ENCODE measurements at regions not wholly inside any gene's neighbourhood (a gene's known extent, or its start where the extent isn't known, plus 50 kb on each side); places are given as distances from the start of the nearest gene placed in this dataset.

DNA sequence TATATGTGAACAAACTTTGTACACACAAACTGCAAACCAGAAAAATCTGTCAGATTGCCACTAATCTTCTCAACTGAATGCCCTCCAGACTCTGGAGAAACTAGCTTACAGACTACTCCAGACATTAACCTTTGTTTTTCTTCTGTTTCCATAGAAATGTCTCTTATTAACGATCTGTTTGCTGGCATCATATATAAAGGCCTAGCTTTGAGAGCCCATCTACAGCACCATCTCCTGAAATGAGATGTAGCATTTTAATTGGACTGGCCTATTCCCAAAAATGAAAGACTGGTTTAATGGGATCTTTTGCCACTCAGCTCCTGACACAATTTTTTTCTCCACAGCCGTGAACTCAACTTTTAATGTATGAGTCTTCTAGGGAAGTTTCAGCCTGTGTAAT lies 266.0 kb upstream of the IL1RAPL1 start:
- TF ChIP-seq, protein P1, sequence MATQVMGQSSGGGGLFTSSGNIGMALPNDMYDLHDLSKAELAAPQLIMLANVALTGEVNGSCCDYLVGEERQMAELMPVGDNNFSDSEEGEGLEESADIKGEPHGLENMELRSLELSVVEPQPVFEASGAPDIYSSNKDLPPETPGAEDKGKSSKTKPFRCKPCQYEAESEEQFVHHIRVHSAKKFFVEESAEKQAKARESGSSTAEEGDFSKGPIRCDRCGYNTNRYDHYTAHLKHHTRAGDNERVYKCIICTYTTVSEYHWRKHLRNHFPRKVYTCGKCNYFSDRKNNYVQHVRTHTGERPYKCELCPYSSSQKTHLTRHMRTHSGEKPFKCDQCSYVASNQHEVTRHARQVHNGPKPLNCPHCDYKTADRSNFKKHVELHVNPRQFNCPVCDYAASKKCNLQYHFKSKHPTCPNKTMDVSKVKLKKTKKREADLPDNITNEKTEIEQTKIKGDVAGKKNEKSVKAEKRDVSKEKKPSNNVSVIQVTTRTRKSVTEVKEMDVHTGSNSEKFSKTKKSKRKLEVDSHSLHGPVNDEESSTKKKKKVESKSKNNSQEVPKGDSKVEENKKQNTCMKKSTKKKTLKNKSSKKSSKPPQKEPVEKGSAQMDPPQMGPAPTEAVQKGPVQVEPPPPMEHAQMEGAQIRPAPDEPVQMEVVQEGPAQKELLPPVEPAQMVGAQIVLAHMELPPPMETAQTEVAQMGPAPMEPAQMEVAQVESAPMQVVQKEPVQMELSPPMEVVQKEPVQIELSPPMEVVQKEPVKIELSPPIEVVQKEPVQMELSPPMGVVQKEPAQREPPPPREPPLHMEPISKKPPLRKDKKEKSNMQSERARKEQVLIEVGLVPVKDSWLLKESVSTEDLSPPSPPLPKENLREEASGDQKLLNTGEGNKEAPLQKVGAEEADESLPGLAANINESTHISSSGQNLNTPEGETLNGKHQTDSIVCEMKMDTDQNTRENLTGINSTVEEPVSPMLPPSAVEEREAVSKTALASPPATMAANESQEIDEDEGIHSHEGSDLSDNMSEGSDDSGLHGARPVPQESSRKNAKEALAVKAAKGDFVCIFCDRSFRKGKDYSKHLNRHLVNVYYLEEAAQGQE (IDR thresholded peaks at IDR 0.05; ENCODE audit: low read depth, low read length): no peak
- TF ChIP-seq TARDBP (IDR thresholded peaks at IDR 0.05; ENCODE audit: borderline replicate concordance) (no peak), RAD21 (IDR thresholded peaks at IDR 0.05; ENCODE audit: insufficient read depth, low read depth, low read length) (no peak), SMC3 (IDR thresholded peaks at IDR 0.05; ENCODE audit: borderline replicate concordance, low read length) (no peak), FOXK2 (IDR thresholded peaks at IDR 0.05) (no peak)
- TF ChIP-seq, protein P2, sequence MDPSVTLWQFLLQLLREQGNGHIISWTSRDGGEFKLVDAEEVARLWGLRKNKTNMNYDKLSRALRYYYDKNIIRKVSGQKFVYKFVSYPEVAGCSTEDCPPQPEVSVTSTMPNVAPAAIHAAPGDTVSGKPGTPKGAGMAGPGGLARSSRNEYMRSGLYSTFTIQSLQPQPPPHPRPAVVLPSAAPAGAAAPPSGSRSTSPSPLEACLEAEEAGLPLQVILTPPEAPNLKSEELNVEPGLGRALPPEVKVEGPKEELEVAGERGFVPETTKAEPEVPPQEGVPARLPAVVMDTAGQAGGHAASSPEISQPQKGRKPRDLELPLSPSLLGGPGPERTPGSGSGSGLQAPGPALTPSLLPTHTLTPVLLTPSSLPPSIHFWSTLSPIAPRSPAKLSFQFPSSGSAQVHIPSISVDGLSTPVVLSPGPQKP (IDR thresholded peaks at IDR 0.05; ENCODE audit: low read depth, low read length): no peak

All from GM12878 (cell line).